Neural progenitor cell (in vitro differentiated cells): ENCODE measurements at regions not wholly inside any gene's neighbourhood (a gene's known extent, or its start where the extent isn't known, plus 50 kb on each side); places are given as distances from the start of the nearest gene placed in this dataset.

Experiments
- DNase-seq: peaks from one replicate; pipeline ENCODE4 v3.0.0-alpha.2; 2016; ENCODE audit warnings: low spot score
- H2AFZ ChIP-seq: fragments of 200-600 bp; sonication (generic); replicated peaks from 2 replicates; pipeline ENCODE4 v1.6.1; 2016; ENCODE audit warnings: antibody characterized with exemption
- H3F3A ChIP-seq: fragments of 200-600 bp; sonication (generic); 2 replicates; pipeline ENCODE4 v1.6.1; 2016; ENCODE audit warnings: antibody characterized with exemption, low read depth
- H3K27ac ChIP-seq: fragments of 200-600 bp; sonication (generic); 2 replicates; pipeline ENCODE4 v1.5.1; 2016; ENCODE audit warnings: mild to moderate bottlenecking
- H3K27me3 ChIP-seq: fragments of 200-600 bp; sonication (generic); 2 replicates; pipeline ENCODE4 v1.6.1; 2016; ENCODE audit warnings: mild to moderate bottlenecking, moderate library complexity
- H3K36me3 ChIP-seq: fragments of 200-600 bp; sonication (generic); 2 replicates; pipeline ENCODE4 v1.5.1; 2016
- H3K4me1 ChIP-seq: fragments of 200-600 bp; sonication (generic); 2 replicates; pipeline ENCODE4 v1.6.1; 2016; ENCODE audit warnings: mixed run types
- H3K4me2 ChIP-seq: fragments of 200-600 bp; sonication (generic); 2 replicates; pipeline ENCODE4 v1.6.1; 2016
- H3K4me3 ChIP-seq: fragments of 200-600 bp; sonication (generic); 2 replicates; pipeline ENCODE4 v1.5.1; 2016
- H3K79me2 ChIP-seq: fragments of 200-600 bp; sonication (generic); 2 replicates; pipeline ENCODE4 v1.6.1; 2016; ENCODE audit warnings: low read depth
- H3K9ac ChIP-seq: fragments of 200-600 bp; sonication (generic); 2 replicates; pipeline ENCODE4 v1.6.1; 2016
- H3K9me3 ChIP-seq: fragments of 200-600 bp; sonication (generic); 2 replicates; pipeline ENCODE4 v1.5.1; 2016; ENCODE audit warnings: low read depth
- H4K20me1 ChIP-seq: fragments of 200-600 bp; sonication (generic); 2 replicates; pipeline ENCODE4 v1.6.1; 2016; ENCODE audit warnings: low read depth
- H3K27ac Mint-ChIP-seq: 3 replicates; pipeline ENCODE4 v1.8.0; 2021; ENCODE audit warnings: mixed read lengths
- H3K27me3 Mint-ChIP-seq: 2 replicates; pipeline ENCODE4 v1.8.0; 2022; ENCODE audit warnings: low read depth, mild to moderate bottlenecking, inconsistent platforms, moderate library complexity, mixed read lengths; ENCODE audit not compliant: insufficient read depth
- H3K36me3 Mint-ChIP-seq: 3 replicates; pipeline ENCODE4 v1.8.0; 2021; ENCODE audit warnings: mixed read lengths
- H3K4me1 Mint-ChIP-seq: 3 replicates; pipeline ENCODE4 v1.8.0; 2021; ENCODE audit warnings: mixed read lengths
- H3K4me3 Mint-ChIP-seq: 3 replicates; pipeline ENCODE4 v1.8.0; 2021; ENCODE audit warnings: mild to moderate bottlenecking, moderate library complexity, mixed read lengths
- H3K9me3 Mint-ChIP-seq: 3 replicates; pipeline ENCODE4 v1.8.0; 2020; ENCODE audit warnings: mixed read lengths
- EZH2 ChIP-seq: fragments of 200-600 bp; sonication (generic); IDR thresholded peaks from 2 replicates; pipeline ENCODE4 v1.6.1; 2017; ENCODE audit warnings: antibody characterized with exemption, mild to moderate bottlenecking, moderate library complexity
- EZH2phosphoT487 ChIP-seq: fragments of 200-600 bp; sonication (generic); IDR thresholded peaks from 2 replicates; pipeline ENCODE4 v1.6.1; 2017; ENCODE audit warnings: antibody characterized with exemption
- TF ChIP-seq, protein P1 (sequence below): fragments of 200-600 bp; sonication (generic); IDR thresholded peaks from 2 replicates; pipeline ENCODE4 v1.5.1; 2017; ENCODE audit warnings: antibody characterized with exemption, mild to moderate bottlenecking

DNA sequence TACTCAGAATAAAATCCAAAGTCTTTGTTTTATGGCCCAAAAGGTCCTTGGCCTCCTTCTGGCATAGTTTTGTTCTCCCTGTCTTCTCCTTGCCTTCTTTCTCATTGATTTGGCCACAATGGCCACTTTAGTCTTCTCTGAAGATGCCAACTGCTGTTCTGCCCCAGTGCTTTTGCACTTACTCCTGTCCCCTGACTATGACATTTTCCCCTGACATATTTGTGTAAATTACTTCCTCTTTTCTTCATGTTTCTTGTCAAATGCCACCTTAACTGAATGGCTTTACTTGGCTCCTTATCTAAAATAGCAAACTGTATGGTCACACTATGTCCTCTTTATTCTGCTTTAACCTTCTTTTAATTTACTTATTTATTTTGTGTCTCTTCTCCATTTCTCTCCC lies 484.7 kb upstream of the ARRDC3 start:
- H3K4me3 ChIP-seq: no peak overlapping the region
- peaks cover 17% of the 10 kb centered on the region for H3K4me1 Mint-ChIP-seq
- H3K27ac ChIP-seq: no peak overlapping the region
- TF ChIP-seq EZH2: no peak
- TF ChIP-seq EZH2phosphoT487: no peak
- TF ChIP-seq, protein P1, sequence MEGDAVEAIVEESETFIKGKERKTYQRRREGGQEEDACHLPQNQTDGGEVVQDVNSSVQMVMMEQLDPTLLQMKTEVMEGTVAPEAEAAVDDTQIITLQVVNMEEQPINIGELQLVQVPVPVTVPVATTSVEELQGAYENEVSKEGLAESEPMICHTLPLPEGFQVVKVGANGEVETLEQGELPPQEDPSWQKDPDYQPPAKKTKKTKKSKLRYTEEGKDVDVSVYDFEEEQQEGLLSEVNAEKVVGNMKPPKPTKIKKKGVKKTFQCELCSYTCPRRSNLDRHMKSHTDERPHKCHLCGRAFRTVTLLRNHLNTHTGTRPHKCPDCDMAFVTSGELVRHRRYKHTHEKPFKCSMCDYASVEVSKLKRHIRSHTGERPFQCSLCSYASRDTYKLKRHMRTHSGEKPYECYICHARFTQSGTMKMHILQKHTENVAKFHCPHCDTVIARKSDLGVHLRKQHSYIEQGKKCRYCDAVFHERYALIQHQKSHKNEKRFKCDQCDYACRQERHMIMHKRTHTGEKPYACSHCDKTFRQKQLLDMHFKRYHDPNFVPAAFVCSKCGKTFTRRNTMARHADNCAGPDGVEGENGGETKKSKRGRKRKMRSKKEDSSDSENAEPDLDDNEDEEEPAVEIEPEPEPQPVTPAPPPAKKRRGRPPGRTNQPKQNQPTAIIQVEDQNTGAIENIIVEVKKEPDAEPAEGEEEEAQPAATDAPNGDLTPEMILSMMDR: no peak
- H3K79me2 ChIP-seq: no peaks in the 10 kb centered on the region
- no peak overlapping the region for H2AFZ ChIP-seq
- H3K4me2 ChIP-seq: no peak overlapping the region
- no peaks in the 10 kb centered on the region for H3K36me3 ChIP-seq
- H3K9me3 ChIP-seq: no peaks in the 10 kb centered on the region
- H3F3A ChIP-seq: peaks cover 5% of the 10 kb centered on the region
- H3K36me3 Mint-ChIP-seq: no peaks in the 10 kb centered on the region
- H3K27me3 Mint-ChIP-seq: peaks cover 2% of the 10 kb centered on the region
- no peak overlapping the region for H3K4me3 Mint-ChIP-seq
- H3K27me3 ChIP-seq: no peaks in the 10 kb centered on the region
- no peak overlapping the region for H3K9ac ChIP-seq
- H3K4me1 ChIP-seq: peaks cover 18% of the 10 kb centered on the region
- no peak overlapping the region for H3K27ac Mint-ChIP-seq
- DNase-seq: no peak
- H4K20me1 ChIP-seq: no peaks in the 10 kb centered on the region
- H3K9me3 Mint-ChIP-seq: no peaks in the 10 kb centered on the region

DNA sequence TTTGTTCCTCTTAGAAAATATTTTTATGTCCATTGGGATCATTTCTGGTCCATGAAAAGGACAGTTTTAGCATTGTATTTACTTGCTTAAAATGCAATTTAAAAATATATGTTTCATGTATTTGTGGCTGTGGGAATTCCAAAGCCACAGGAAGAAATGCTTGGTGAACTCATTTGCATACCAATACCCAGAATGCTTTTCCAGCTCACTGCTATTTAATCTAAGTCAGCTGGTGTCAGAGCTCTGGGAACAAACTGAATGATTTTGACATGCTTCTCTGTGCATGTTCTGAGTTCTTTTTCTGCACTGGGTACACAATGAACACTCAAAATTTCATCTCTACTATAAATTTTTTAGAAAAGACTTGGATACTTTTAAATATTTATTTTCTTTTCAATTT lies 482.8 kb upstream of the ARRDC3 start:
- peaks cover 17% of the 10 kb centered on the region for H3K4me1 Mint-ChIP-seq
- no peaks in the 10 kb centered on the region for H3K9me3 ChIP-seq
- no peak overlapping the region for H3K4me3 Mint-ChIP-seq

DNA sequence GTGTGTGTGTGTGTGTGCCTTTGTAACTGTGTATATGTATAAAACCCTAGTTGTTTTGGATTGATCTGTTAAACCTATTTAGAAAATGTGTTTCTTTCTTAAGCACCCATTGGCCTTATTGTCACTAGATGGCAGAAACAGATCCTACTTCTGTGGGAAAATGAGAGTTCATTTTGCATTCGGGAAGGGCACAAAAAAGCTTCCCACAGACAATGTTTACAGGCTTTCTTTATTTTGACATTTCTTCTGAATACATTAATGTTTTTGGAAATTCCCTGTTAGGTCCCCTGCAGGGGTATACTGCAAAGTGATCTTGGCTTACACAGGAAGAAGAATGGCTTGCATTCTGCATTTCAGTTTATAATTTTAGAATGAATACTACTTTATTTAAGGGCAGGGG lies 481.8 kb upstream of the ARRDC3 start:
- Histone ChIP-seq H3F3A (peaks cover 5% of the 10 kb centered on the region), H3K4me1 (peaks cover 18% of the 10 kb centered on the region), H3K27me3 (no peaks in the 10 kb centered on the region), H3K4me2 (peak overlapping the region; percentile 42), H3K79me2 (no peaks in the 10 kb centered on the region), H2AFZ (peak overlapping the region; percentile 76), H3K27ac (peak overlapping the region; percentile 23), H3K4me3 (no peak overlapping the region), H3K9me3 (no peaks in the 10 kb centered on the region), H3K36me3 (no peaks in the 10 kb centered on the region), H3K9ac (no peak overlapping the region), H4K20me1 (no peaks in the 10 kb centered on the region)
- H3K27me3 Mint-ChIP-seq: peaks cover 2% of the 10 kb centered on the region
- H3K27ac Mint-ChIP-seq: peak overlapping the region; percentile 91
- H3K4me1 Mint-ChIP-seq: peaks cover 17% of the 10 kb centered on the region
- TF ChIP-seq, protein P1: no peak
- TF ChIP-seq EZH2 (no peak), EZH2phosphoT487 (no peak)
- no peaks in the 10 kb centered on the region for H3K9me3 Mint-ChIP-seq
- DNase-seq: no peak
- H3K36me3 Mint-ChIP-seq: no peaks in the 10 kb centered on the region
- H3K4me3 Mint-ChIP-seq: no peak overlapping the region

More for the DNA sequence above, 482.8 kb upstream of the ARRDC3 start:
- H3K9ac ChIP-seq: no peak overlapping the region
- H3F3A ChIP-seq: peaks cover 5% of the 10 kb centered on the region
- no peaks in the 10 kb centered on the region for H4K20me1 ChIP-seq
- H3K4me3 ChIP-seq: no peak overlapping the region
- peak overlapping the region; percentile 61 for H3K27ac ChIP-seq
- H2AFZ ChIP-seq: no peak overlapping the region
- no peaks in the 10 kb centered on the region for H3K79me2 ChIP-seq
- peak; percentile 48 for DNase-seq
- Mint-ChIP-seq H3K27me3 (peaks cover 2% of the 10 kb centered on the region), H3K9me3 (no peaks in the 10 kb centered on the region), H3K27ac (no peak overlapping the region), H3K36me3 (no peaks in the 10 kb centered on the region)
- H3K4me1 ChIP-seq: peaks cover 18% of the 10 kb centered on the region
- no peaks in the 10 kb centered on the region for H3K27me3 ChIP-seq
- TF ChIP-seq EZH2 (no peak), EZH2phosphoT487 (no peak)
- TF ChIP-seq, protein P1: no peak
- H3K4me2 ChIP-seq: peak overlapping the region; percentile 42
- H3K36me3 ChIP-seq: no peaks in the 10 kb centered on the region
